Tibial artery (tissue), 4 donors: ENCODE measurements at regions not wholly inside any gene's neighbourhood (a gene's known extent, or its start where the extent isn't known, plus 50 kb on each side); places are given as distances from the start of the nearest gene placed in this dataset.

Experiments used
- DNase-seq, 2 donors: peaks; one replicate each; pipeline ENCODE4 v3.0.0-alpha.2; 2019
- H3K27ac ChIP-seq, 2 donors: fragments of 200-600 bp; sonication (generic) in 1 of 2; 1 replicate in 1 of 2; 2 replicates in 1 of 2; pipeline ENCODE4 v1.5.1; 2018 to 2019; ENCODE audit warnings: mild to moderate bottlenecking in 1 of 2
- H3K27me3 ChIP-seq, 2 donors: fragments of 200-600 bp; sonication (generic) in 1 of 2; one replicate each; pipeline versions ENCODE4 v1.5.1 to v1.6.0; 2016 to 2019
- H3K36me3 ChIP-seq, 3 donors: fragments of 200-600 bp; sonication (generic) in 2 of 3; one replicate each; pipeline ENCODE4 v1.5.1; 2016 to 2019; ENCODE audit warnings: mild to moderate bottlenecking in 2 of 3
- H3K4me1 ChIP-seq, 4 donors: fragments of 200-600 bp; sonication (generic) in 2 of 4; 1 replicate in 3 of 4; 2 replicates in 1 of 4; pipeline ENCODE4 v1.5.1; 2016 to 2019
- H3K4me3 ChIP-seq, 2 donors: fragments of 200-600 bp; sonication (generic) in 1 of 2; 1 replicate in 1 of 2; 2 replicates in 1 of 2; pipeline ENCODE4 v1.5.1; 2018 to 2019; ENCODE audit warnings: mild to moderate bottlenecking in 2 of 2
- H3K9me3 ChIP-seq, 3 donors: fragments of 200-600 bp; sonication (generic) in 1 of 3; one replicate each; pipeline ENCODE4 v1.5.1; 2016 to 2019
- intact Hi-C: fragments of 100-400 bp; cut with DNase I; formaldehyde crosslinking; loops from one replicate; pipeline ENCODE4 v1.15.0; 2023; ENCODE audit warnings: low total_unique reads
- TF ChIP-seq, protein P1 (sequence below), 2 experiments: fragments of 200-600 bp in 1 of 2; fragments of 450-650 bp in 1 of 2; IDR thresholded peaks; one replicate each; pipeline ENCODE4 v1.5.1; 2017 to 2019; ENCODE audit warnings: antibody characterized with exemption in 2 of 2, mild to moderate bottlenecking in 1 of 2, moderate library complexity in 1 of 2

DNA sequence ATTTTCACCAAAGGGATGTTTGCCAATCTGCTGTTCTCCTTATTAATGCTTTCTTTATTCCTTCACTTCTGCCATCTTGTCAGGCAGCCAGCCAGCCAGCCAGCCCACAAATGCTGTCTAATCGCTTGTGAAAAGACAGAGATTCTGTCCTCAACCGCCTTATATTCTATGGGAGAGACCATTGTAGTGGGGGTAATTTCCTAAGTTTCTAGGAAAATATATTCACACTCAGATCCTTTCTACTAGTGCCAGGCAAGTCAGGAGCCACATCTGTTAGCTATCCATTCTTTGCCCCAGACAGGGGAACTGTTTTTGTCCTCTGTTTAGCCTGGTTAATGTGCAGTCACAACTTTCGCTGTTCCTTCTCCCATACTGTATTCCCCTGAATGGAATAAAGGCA, 1023.1 kb downstream of the ADGRL2 start:
- TF ChIP-seq, protein P1, sequence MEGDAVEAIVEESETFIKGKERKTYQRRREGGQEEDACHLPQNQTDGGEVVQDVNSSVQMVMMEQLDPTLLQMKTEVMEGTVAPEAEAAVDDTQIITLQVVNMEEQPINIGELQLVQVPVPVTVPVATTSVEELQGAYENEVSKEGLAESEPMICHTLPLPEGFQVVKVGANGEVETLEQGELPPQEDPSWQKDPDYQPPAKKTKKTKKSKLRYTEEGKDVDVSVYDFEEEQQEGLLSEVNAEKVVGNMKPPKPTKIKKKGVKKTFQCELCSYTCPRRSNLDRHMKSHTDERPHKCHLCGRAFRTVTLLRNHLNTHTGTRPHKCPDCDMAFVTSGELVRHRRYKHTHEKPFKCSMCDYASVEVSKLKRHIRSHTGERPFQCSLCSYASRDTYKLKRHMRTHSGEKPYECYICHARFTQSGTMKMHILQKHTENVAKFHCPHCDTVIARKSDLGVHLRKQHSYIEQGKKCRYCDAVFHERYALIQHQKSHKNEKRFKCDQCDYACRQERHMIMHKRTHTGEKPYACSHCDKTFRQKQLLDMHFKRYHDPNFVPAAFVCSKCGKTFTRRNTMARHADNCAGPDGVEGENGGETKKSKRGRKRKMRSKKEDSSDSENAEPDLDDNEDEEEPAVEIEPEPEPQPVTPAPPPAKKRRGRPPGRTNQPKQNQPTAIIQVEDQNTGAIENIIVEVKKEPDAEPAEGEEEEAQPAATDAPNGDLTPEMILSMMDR (IDR thresholded peaks at IDR 0.05) = no peak
- Histone ChIP-seq H3K4me3 (no peak overlapping the region), H3K27ac (no peak overlapping the region), H3K9me3 (no peaks in the 10 kb centered on the region), H3K4me1 (no peaks in the 10 kb centered on the region), H3K27me3 (no peaks in the 10 kb centered on the region), H3K36me3 (no peaks in the 10 kb centered on the region)
- intact Hi-C loops = no loop called here
- no peak for DNase-seq

DNA sequence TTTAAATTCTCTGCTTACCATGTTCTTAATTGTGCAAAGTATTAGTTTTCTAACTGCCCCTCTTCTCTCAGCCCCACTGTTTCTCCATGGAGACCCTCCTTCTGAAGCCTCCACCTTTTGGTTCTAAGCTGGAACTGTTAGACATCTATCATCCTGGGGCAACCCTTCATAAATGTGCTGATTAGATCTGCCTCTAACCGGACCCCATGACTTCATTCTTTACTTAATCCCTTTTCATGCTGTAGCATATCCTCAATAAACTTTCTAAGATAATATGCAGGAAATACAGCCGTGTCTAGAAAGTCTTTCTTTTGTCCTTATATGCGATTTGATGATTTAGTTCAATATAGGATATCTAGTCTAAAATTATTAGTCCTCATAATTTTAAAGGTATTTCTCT, 1020.1 kb downstream of the ADGRL2 start:
- TF ChIP-seq, protein P1 (IDR thresholded peaks at IDR 0.05) = no peak
- intact Hi-C loops = no loop called here
- Histone ChIP-seq H3K27me3 (no peaks in the 10 kb centered on the region), H3K4me3 (no peak overlapping the region), H3K36me3 (no peaks in the 10 kb centered on the region), H3K27ac (no peak overlapping the region), H3K4me1 (no peaks in the 10 kb centered on the region), H3K9me3 (no peaks in the 10 kb centered on the region)
- no peak for DNase-seq

DNA sequence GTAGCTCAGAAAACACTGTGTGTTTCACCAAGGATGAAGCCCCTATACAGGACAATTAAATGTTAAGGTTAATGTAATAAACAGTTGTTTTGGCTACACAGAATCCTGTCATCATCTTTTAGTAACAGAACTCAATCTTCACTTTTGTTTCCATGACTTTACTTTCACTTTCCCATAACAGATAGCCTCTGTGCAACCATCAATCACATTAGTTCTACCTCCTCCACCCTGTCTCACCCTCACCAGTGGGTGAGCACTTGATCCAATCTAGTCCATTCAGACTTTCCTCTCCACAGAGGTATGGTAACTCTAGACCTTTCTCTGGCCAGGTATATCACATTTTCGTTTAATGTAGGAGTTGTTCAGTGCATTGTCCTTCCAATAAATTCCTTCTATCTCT, 1018.5 kb downstream of the ADGRL2 start:
- no peak for DNase-seq
- Histone ChIP-seq H3K4me3 (no peak overlapping the region), H3K9me3 (no peaks in the 10 kb centered on the region), H3K27me3 (no peaks in the 10 kb centered on the region), H3K4me1 (no peaks in the 10 kb centered on the region), H3K36me3 (no peaks in the 10 kb centered on the region), H3K27ac (no peak overlapping the region)
- intact Hi-C loops = no loop called here
- TF ChIP-seq, protein P1 (IDR thresholded peaks at IDR 0.05) = no peak

DNA sequence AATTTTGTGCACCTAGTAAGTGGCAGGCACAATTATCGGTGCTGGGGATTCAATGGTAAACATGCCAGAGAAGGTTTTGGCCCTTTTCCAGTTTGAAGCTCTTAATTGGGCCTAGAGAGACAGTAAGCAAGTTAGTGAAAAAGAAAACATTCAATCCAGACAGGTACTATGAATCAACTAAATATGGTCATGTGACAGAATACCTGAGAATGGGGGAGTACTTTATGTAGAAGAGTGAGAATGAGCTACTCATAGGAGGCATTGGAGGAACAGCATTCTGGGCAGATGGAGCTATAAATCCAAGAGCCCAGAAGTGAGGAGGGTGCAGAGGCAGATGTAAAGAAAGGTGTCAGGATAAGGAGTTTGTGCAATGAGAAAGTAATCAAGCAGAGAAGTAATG, 1017.9 kb downstream of the ADGRL2 start:
- Histone ChIP-seq H3K27me3 (no peaks in the 10 kb centered on the region), H3K9me3 (no peaks in the 10 kb centered on the region), H3K27ac (no peak overlapping the region), H3K4me1 (no peaks in the 10 kb centered on the region), H3K36me3 (no peaks in the 10 kb centered on the region), H3K4me3 (no peak overlapping the region)
- TF ChIP-seq, protein P1 (IDR thresholded peaks at IDR 0.05) = no peak
- intact Hi-C loops = no loop called here
- DNase-seq = no peak

DNA sequence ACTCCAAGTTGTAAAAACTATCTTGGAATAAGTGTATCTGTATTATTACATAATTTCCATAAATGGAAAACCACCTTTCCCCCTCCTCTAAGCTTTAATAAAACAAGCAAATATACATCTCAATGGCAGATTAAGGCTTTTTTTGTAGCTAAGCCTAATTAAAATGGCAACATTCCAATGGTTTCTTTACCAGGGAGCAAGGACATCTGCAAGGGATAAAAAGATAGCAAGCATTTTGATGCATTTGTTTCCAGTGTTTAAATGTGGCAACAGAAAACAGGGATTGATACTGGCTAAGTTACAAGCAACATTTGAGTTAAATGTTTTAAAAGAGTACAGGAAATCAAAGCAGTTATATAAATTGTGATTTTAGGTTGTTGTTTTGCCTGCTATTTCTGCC, 1012.7 kb downstream of the ADGRL2 start:
- Histone ChIP-seq H3K36me3 (no peaks in the 10 kb centered on the region), H3K9me3 (no peaks in the 10 kb centered on the region), H3K27ac (no peak overlapping the region), H3K4me3 (no peak overlapping the region), H3K27me3 (no peaks in the 10 kb centered on the region), H3K4me1 (no peaks in the 10 kb centered on the region)
- intact Hi-C loops = no loop called here
- TF ChIP-seq, protein P1 (IDR thresholded peaks at IDR 0.05) = no peak
- no peak for DNase-seq

DNA sequence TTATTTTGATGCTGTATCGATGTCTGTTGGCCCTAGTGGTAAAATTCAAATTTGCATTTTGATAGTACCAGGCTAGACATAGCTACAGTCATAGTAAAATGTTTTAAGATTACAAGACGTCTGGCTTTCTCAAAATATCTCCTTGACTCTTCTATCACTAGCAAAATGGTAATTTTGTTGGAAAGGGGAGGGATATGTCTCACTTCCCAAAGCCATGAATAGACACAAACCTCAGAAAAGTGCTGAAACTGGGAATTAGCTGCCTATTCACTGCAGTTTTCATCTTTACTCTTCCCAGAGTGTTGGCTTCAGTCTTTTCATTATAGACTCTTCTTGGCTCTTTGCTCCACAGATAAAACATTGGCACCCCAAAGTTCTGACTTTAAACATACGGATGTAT, 1009.9 kb downstream of the ADGRL2 start:
- H3K4me1 ChIP-seq = no peaks in the 10 kb centered on the region
- H3K36me3 ChIP-seq = no peaks in the 10 kb centered on the region
- no peak for DNase-seq
- H3K9me3 ChIP-seq = no peaks in the 10 kb centered on the region
- no peak overlapping the region for H3K27ac ChIP-seq
- TF ChIP-seq, protein P1 (IDR thresholded peaks at IDR 0.05) = no peak
- H3K27me3 ChIP-seq = no peaks in the 10 kb centered on the region
- H3K4me3 ChIP-seq = no peak overlapping the region
- intact Hi-C loops = no loop called here
